DND-41 (cell line): ENCODE measurements at regions not wholly inside any gene's neighbourhood (a gene's known extent, or its start where the extent isn't known, plus 50 kb on each side); places are given as distances from the start of the nearest gene placed in this dataset.

ENCODE experiments used
- ATAC-seq: fragments of 200-7000 bp; cut with Tn5 transposase; 3 replicates; pipeline ENCODE4 v1.9.1; 2021; ENCODE audit warnings: low read depth; ENCODE audit not compliant: insufficient read depth
- DNase-seq: peaks from one replicate; pipeline ENCODE4 v3.0.0-alpha.2; 2020
- H2AFZ ChIP-seq: 2 replicates; pipeline ENCODE4 v1.6.0; 2012; ENCODE audit warnings: low read depth, low read length
- H3K27ac ChIP-seq: 2 replicates; pipeline ENCODE4 v1.5.1; 2012; ENCODE audit warnings: low read length, inconsistent platforms
- H3K27me3 ChIP-seq: fragments of 200-600 bp; sonication (generic); 2 replicates; pipeline ENCODE4 v1.6.0; 2012; ENCODE audit warnings: low read length, mild to moderate bottlenecking, inconsistent platforms; ENCODE audit not compliant: insufficient read depth, poor library complexity
- H3K36me3 ChIP-seq: 2 replicates; pipeline ENCODE4 v1.5.1; 2012; ENCODE audit warnings: low read length, inconsistent platforms; ENCODE audit not compliant: insufficient read depth
- H3K4me1 ChIP-seq: 2 replicates; pipeline ENCODE4 v1.5.1; 2012; ENCODE audit warnings: mild to moderate bottlenecking, low read length; ENCODE audit not compliant: insufficient read depth
- H3K4me2 ChIP-seq: 2 replicates; pipeline ENCODE4 v1.6.0; 2012; ENCODE audit warnings: mild to moderate bottlenecking, moderate library complexity, low read length, inconsistent platforms; ENCODE audit not compliant: insufficient read depth
- H3K4me3 ChIP-seq, 2 experiments: fragments of 200-600 bp in 1 of 2; shearing (Covaris generic) in 1 of 2; 2 replicates each; pipeline ENCODE4 v1.5.1; 2012 to 2016; ENCODE audit warnings: inconsistent platforms in 2 of 2, low read length in 2 of 2, mild to moderate bottlenecking in 2 of 2, low read depth in 1 of 2, moderate library complexity in 1 of 2
- H3K79me2 ChIP-seq: 2 replicates; pipeline ENCODE4 v1.6.0; 2012; ENCODE audit warnings: low read length, inconsistent platforms; ENCODE audit not compliant: insufficient read depth
- H3K9ac ChIP-seq: 2 replicates; pipeline ENCODE4 v1.6.0; 2012; ENCODE audit warnings: low read depth, mild to moderate bottlenecking, inconsistent platforms, low read length, moderate library complexity
- H3K9me3 ChIP-seq: 2 replicates; pipeline ENCODE4 v1.5.1; 2012; ENCODE audit warnings: low read length, moderate library complexity, mild to moderate bottlenecking, inconsistent platforms; ENCODE audit not compliant: insufficient read depth, severe bottlenecking
- H4K20me1 ChIP-seq: 2 replicates; pipeline ENCODE4 v1.6.0; 2012; ENCODE audit warnings: low read length; ENCODE audit not compliant: insufficient read depth
- EZH2 ChIP-seq: IDR thresholded peaks from 3 replicates; pipeline ENCODE4 v1.6.1; 2012; ENCODE audit warnings: borderline replicate concordance, low read depth, mild to moderate bottlenecking, moderate library complexity, low read length, inconsistent platforms; ENCODE audit not compliant: severe bottlenecking
- TF ChIP-seq, protein P1 (sequence below): IDR thresholded peaks from 2 replicates; pipeline ENCODE4 v1.5.1; 2012; ENCODE audit warnings: borderline replicate concordance, low read length, moderate library complexity, mild to moderate bottlenecking; ENCODE audit not compliant: poor library complexity, severe bottlenecking; ENCODE audit errors: extremely low read depth

DNA sequence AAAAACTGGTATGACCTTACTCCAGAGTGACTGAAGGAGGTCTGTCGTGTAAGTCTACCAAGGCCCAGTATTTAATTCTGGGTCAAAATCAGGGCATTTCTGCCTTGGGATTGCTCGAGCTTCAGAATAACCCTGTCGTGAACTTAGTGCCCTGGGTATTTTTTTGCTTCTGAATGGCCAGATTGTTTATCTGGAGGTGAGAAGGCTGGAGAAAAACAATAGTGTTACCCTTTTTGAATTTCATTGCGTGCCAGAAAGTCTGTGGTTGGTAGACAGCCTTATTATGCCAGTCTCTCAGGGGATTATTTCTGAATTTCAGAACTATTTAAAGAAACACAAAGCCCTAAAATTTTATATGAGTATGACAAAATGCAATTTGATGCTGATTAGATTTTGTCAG, 323.4 kb downstream of the CSNK1G3 start:
- H3K27ac ChIP-seq: no peak overlapping the region
- H3K4me1 ChIP-seq: no peaks in the 10 kb centered on the region
- H3K27me3 ChIP-seq: no peaks in the 10 kb centered on the region
- H3K4me3 ChIP-seq: no peak overlapping the region
- ATAC-seq (no peak), DNase-seq (no peak)
- H3K4me2 ChIP-seq: no peak overlapping the region
- H2AFZ ChIP-seq: no peak overlapping the region
- H4K20me1 ChIP-seq: no peaks in the 10 kb centered on the region
- no peaks in the 10 kb centered on the region for H3K36me3 ChIP-seq
- no peaks in the 10 kb centered on the region for H3K79me2 ChIP-seq
- H3K9me3 ChIP-seq: no peaks in the 10 kb centered on the region
- TF ChIP-seq, protein P1, sequence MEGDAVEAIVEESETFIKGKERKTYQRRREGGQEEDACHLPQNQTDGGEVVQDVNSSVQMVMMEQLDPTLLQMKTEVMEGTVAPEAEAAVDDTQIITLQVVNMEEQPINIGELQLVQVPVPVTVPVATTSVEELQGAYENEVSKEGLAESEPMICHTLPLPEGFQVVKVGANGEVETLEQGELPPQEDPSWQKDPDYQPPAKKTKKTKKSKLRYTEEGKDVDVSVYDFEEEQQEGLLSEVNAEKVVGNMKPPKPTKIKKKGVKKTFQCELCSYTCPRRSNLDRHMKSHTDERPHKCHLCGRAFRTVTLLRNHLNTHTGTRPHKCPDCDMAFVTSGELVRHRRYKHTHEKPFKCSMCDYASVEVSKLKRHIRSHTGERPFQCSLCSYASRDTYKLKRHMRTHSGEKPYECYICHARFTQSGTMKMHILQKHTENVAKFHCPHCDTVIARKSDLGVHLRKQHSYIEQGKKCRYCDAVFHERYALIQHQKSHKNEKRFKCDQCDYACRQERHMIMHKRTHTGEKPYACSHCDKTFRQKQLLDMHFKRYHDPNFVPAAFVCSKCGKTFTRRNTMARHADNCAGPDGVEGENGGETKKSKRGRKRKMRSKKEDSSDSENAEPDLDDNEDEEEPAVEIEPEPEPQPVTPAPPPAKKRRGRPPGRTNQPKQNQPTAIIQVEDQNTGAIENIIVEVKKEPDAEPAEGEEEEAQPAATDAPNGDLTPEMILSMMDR: no peak
- no peak for TF ChIP-seq EZH2
- H3K9ac ChIP-seq: no peak overlapping the region

DNA sequence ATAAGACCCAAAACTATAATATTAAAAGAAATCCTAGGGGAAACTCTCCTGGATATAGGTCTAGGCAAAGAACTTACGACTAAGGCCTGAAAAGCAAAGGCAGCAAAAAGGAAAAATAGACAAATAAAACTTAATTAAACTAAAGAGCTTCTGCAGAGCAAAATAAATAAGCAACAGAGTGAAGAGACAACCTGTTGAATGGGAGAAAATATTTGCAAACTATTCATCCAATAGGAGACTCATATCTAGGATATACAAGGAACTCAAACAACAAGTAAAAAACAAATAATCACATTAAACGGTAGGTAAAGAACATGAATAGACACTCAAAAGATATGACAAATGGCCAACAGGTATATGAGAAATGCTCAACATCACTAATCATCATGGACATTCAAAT, 318.6 kb downstream of the CSNK1G3 start:
- H3K36me3 ChIP-seq: no peaks in the 10 kb centered on the region
- no peak for DNase-seq
- H3K79me2 ChIP-seq: no peaks in the 10 kb centered on the region
- H3K27ac ChIP-seq: no peak overlapping the region
- no peaks in the 10 kb centered on the region for H4K20me1 ChIP-seq
- H3K4me3 ChIP-seq: no peak overlapping the region
- no peak for ATAC-seq
- H3K4me1 ChIP-seq: no peaks in the 10 kb centered on the region
- no peak overlapping the region for H3K4me2 ChIP-seq
- H3K27me3 ChIP-seq: no peaks in the 10 kb centered on the region
- no peak overlapping the region for H3K9ac ChIP-seq
- TF ChIP-seq EZH2: no peak
- TF ChIP-seq, protein P1: no peak
- H3K9me3 ChIP-seq: no peaks in the 10 kb centered on the region
- H2AFZ ChIP-seq: no peak overlapping the region

DNA sequence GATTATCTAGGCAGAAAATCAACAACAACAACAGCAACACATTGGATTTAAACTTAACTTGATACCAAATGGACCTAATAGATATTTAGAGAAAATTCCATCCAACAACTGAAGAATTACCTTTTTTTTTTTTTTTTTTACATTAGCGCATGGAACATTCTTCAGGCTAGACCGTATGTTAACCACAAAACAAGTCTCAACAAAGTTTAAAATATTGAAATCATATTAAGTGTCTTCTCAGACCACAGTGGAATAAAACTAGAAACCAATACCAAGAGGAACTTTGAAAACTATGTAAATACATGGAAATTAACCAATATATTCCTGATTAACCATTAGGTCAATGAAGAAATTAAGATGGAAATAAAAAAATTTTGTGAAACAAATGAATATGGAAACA, 315.8 kb downstream of the CSNK1G3 start:
- no peak overlapping the region for H3K4me3 ChIP-seq
- H3K4me2 ChIP-seq: no peak overlapping the region
- H3K9ac ChIP-seq: no peak overlapping the region
- DNase-seq: no peak
- H3K9me3 ChIP-seq: no peaks in the 10 kb centered on the region
- no peaks in the 10 kb centered on the region for H3K79me2 ChIP-seq
- H4K20me1 ChIP-seq: no peaks in the 10 kb centered on the region
- no peaks in the 10 kb centered on the region for H3K27me3 ChIP-seq
- H3K27ac ChIP-seq: no peak overlapping the region
- no peaks in the 10 kb centered on the region for H3K36me3 ChIP-seq
- ATAC-seq: no peak
- TF ChIP-seq EZH2: no peak
- TF ChIP-seq, protein P1: no peak
- H2AFZ ChIP-seq: no peak overlapping the region
- H3K4me1 ChIP-seq: no peaks in the 10 kb centered on the region

DNA sequence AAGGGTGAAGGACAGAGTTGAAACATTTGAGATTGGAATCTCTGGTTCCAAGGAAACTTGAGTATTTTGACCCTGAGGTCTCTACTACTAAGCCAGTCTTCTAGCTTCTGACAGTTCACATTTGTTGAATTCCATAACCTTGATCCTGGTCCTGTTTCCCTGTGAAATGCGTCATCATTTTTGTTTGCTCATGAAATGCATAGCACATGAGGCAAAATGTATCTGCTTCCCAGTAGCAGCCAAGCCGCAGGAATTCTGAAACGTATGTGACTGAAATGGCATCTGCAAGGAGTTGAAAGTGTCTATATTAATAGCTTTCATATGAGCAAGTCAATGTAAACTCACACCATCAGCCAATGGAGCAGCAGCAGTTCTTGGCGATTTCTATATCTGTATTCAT, 307.9 kb downstream of the CSNK1G3 start:
- H3K27me3 ChIP-seq: no peaks in the 10 kb centered on the region
- DNase-seq (no peak), ATAC-seq (no peak)
- H3K4me3 ChIP-seq: no peak overlapping the region
- H3K9ac ChIP-seq: no peak overlapping the region
- no peaks in the 10 kb centered on the region for H3K9me3 ChIP-seq
- H3K4me2 ChIP-seq: no peak overlapping the region
- no peaks in the 10 kb centered on the region for H3K79me2 ChIP-seq
- no peaks in the 10 kb centered on the region for H3K36me3 ChIP-seq
- no peaks in the 10 kb centered on the region for H4K20me1 ChIP-seq
- TF ChIP-seq, protein P1: no peak
- no peak for TF ChIP-seq EZH2
- no peak overlapping the region for H3K27ac ChIP-seq
- no peak overlapping the region for H2AFZ ChIP-seq
- peaks cover 3% of the 10 kb centered on the region; the same call in 1 of the 2 replicates for H3K4me1 ChIP-seq
